HG02642 (cell line): ENCODE measurements at regions not wholly inside any gene's neighbourhood (a gene's known extent, or its start where the extent isn't known, plus 50 kb on each side); places are given as distances from the start of the nearest gene placed in this dataset.
"Not testable (repeated sequence)": the region's sequence is repeated elsewhere in the genome, so short reads cannot be mapped to it uniquely, and the experiment has no call there.

ENCODE experiments used
- ATAC-seq: cut with Tn5 transposase; IDR thresholded peaks from one replicate; pipeline ENCODE4 v1.9.1; 2021; ENCODE audit warnings: mild to moderate bottlenecking; ENCODE audit not compliant: unreplicated experiment, poor library complexity

- no peak for ATAC-seq
These were observed 101.9 kb downstream of the RGS21 start for GRCh38 chr1:192418552-192419285.

DNA sequence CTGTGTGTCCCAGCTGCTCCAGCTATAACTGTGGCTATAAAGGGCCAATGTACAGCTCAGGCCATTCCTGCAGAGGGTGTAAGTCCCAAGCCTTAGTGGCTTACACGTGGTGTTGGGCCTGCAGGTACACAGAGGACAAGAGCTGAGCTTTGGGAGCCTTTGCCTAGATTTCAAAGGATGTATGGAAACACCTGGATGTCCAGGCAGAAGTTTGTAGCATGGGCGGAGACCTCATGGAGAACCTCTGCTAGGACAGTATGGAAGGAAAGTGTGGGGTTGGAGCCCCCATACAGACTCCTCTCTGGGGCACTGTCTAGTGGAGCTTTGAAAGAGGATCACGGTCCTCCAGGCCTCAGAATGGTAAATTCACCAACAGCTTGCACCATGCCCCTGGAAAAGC is 113.9 kb downstream of the RGS21 start:
- no peak for ATAC-seq

DNA sequence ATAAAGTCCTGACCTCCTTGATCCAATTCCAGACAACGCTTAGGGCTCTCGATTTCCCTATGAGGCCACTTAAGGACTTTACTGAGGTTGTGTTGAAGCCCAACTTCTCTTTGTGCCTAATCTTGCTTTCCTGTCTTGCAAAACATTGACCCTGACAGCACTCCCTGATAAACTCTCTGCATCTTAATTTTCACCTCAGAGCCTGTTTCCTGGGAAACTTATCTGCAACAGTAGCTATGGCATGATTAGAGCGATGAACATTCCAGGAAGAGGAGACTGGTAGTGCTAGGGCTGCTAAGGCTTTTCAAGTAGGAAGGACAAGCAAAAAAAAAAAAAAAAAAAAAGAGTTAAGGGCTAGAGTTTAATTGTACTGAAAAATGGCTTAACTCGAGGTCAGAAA is 118.9 kb downstream of the RGS21 start:
- no peak for ATAC-seq

GRCh38 chr1:192436441-192437078 is 119.8 kb downstream of the RGS21 start:
- no peak for ATAC-seq

DNA sequence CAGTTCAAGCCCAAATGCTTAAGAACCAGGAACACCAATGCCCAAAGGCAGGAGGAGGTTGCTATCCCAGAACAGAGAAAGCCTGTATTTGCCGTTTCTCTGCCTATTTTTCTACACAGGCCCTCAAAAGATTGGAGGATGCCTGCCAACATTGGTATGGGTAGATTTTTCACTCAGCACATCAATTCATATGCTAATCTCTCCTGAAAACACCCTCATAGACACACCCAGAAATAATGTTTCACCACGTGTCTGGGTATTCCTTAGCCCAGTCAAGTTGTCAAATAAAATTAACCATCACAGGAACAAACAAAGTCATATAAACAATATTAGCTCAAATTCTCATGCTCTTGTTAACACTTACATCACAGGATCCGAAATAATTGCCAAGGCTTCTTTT is 121.9 kb downstream of the RGS21 start:
- no peak for ATAC-seq

GRCh38 chr1:192439373-192440025 is 122.7 kb downstream of the RGS21 start:
- no peak for ATAC-seq

DNA sequence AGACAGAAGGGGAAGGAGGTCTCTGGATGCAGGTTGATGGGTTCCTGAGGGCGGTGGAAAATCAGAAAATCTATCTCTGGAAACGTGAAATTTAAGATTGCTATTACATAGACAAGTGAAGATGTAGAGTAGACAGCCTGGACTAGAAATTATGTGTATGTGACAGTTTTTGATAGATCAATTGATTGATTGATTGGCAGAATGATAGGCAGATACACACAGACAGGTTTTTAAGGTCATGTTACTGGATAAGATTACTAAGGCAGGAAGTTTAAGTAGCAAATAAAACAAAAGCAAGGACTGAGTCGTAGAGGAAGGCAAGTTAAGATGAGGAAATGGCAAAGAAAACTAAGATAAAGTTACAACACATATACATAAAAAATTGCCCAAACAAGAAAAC is 124.7 kb downstream of the RGS21 start:
- ATAC-seq: no peak

DNA sequence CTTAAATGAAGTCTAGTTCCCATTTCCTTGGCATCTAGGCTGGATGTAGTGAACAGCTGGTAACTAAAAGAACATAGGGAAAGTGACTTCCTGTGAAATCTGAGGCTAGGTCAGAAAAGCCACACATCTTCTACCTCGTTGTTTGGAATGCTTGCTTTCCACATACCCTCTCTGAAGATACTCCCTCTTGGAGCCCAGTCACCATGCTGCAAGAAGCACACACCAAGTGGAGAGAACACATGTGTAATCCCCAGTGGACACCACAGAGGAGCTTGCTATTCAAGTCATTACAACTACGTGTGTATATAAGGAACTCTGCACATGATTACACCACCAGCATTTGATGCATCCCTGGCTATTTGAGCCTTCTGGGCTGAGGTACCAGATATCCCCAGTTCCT is 125.9 kb downstream of the RGS21 start:
- no peak for ATAC-seq

- no peak for ATAC-seq
These were observed 126.8 kb downstream of the RGS21 start for GRCh38 chr1:192443616-192444015.

GRCh38 chr1:192445241-192445640 is 128.4 kb downstream of the RGS21 start:
- ATAC-seq: no peak

DNA sequence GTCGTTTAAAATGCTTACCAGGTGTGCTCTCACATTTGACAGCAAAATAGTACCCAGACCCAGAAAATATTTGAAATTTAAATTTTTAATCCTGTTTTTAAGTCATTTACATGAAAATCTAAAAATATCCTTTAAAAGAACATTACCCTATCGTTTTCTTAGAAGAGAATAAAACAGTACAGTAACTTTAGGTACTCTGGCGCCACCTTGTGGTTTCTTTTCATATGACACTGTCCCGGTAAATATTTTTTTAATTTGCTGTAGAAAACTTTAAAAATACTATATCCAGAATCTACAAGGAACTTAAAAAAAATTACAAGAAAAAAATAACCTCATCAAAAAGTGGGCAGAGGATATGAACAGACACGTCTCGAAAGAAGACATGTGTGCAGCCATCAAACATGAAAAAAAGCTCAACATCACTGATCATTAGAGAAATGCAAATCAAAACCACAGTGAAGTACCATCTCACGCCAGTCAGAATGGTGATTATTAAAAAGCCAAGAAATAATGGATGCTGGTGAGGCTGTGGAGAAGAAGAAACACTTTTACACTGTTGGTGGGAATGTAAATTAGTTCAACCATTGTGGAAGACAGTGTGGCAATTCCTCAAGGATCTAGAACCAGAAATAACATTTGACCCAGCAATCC is 129.2 kb downstream of the RGS21 start:
- ATAC-seq: peak; percentile 72

- no peak for ATAC-seq
These were observed 127.5 kb upstream of the RGS1 start for GRCh38 chr1:192448026-192448578.

- ATAC-seq: no peak
These were observed 122.1 kb upstream of the RGS1 start for GRCh38 chr1:192453360-192453992.

DNA sequence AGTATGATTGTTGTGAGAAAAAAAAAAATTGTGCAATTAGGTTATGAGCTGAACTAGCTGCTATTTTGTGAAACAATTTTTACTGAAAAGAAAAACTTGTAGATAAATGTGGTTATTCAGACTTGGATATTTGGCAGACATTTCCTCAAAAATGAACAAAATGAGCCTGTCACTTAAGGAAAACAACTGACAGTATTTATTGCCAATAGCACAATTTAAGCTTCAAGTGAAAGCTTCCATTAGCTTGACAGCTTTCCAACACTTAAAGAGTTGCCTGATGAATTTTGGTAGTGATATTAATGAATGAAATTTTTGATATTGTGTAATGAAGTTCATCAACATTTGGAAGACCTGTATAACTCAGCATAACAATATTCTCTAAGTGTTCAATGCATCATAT is 116.1 kb upstream of the RGS1 start:
- ATAC-seq: no peak

DNA sequence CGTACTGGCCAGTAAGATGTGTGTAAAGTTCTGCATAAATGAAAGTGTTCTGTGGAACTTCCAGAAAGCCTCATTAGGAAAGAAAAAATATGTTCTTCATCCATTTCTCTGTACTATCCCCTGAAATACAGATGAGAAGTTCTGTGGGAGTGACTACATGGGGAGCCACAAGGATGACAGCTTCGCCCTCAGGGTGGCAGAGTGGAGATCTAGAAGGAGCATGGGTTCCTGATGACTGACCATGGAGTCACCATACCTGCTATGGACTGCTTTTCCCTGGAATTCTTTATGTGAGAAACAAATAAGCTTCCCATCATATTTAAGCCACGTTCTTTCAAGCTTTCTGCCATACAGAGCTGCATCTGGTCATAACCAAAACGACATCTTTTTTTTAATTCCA is 113.9 kb upstream of the RGS1 start:
- no peak for ATAC-seq

DNA sequence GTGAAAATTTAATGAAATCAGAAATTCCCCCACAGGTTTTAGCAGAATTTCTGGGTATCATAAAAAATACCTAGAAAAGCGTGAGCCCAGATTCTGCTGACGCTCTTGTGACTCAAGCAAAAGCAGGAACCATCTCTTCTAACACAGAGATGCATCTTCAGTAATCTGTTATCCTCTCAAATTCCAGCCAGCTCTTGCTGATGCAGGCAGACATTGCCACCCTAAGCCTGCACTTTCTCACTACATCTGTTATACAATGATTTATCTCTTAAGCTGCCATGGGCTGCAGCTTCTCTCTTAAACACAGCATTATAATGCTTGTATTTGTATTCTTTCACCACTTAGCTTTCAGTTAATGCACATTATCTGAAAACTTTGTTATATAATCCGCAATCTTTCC is 113.0 kb upstream of the RGS1 start:
- no peak for ATAC-seq

DNA sequence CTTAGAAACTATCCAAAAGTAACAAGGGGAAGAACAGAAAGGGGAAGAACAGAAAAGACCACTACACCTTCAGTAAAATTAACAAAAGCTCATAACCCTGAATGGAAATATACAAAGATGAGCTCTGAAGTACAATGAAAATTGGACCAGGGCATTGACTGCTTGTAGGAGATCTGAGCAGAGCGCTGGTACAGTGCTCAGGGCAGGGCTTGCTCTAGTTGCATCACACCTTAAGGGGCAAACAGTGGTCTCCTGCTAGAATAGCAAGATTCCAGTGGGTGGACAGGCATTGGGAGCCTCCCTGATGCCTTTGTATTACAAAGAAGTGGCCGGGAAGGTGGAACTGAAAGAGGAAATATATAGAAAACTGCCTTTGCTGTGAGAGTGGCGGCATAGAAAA is 111.9 kb upstream of the RGS1 start:
- no peak for ATAC-seq

- not testable (repeated sequence) for ATAC-seq
These were observed 110.4 kb upstream of the RGS1 start for GRCh38 chr1:192465221-192465620.

GRCh38 chr1:192474080-192474683 is 101.4 kb upstream of the RGS1 start:
- no peak for ATAC-seq

DNA sequence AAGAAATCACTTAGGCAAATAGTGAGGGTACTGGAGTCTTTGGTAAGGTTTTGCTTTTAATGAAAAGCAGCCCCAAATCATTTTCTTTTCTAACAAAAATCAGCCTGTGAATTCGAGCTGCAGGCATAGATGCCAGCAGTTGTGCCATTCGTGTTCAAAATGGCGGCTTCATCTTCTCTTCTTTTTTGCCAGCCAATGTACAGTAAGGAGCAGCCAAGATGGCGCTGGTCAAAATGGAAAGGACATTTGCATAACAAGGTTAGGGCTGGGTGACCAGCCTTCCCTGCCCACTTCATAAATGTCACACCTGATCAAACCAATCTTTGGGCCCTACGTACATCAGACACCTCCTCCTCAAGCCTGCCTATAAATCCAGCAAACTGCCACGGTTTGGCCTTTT is 100.2 kb upstream of the RGS1 start:
- no peak for ATAC-seq
